C4-2B (cell line): ENCODE measurements at regions not wholly inside any gene's neighbourhood (a gene's known extent, or its start where the extent isn't known, plus 50 kb on each side); places are given as distances from the start of the nearest gene placed in this dataset.

Source experiments
- ZFX ChIP-seq: fragments of 450-650 bp; IDR thresholded peaks from 2 replicates; pipeline ENCODE4 v1.6.1; 2017
- TF ChIP-seq, protein P1 (sequence below): fragments of 450-650 bp; conservative IDR thresholded peaks from 2 replicates; pipeline ENCODE4 v1.5.1; 2017; ENCODE audit warnings: mild to moderate bottlenecking

DNA sequence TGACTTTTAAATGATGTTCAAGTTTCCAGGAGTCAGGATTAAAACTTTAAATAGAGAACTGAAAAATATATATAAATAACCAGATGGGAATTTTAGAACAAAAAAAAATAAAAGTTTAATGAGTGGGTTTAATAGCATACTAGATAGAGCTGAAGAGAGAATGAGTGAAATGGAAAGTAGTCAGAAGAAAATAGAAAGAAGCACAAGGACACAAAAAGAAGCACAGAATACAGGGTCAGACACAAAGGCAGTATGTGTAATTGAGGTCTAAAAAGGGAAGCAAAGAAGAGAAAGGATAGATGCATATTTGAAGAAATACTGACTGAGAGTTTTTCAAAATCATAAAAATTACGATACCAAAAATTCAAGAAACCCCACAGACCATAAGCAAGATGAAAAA lies 159.8 kb upstream of the FERMT1 start:
- TF ChIP-seq, protein P1, sequence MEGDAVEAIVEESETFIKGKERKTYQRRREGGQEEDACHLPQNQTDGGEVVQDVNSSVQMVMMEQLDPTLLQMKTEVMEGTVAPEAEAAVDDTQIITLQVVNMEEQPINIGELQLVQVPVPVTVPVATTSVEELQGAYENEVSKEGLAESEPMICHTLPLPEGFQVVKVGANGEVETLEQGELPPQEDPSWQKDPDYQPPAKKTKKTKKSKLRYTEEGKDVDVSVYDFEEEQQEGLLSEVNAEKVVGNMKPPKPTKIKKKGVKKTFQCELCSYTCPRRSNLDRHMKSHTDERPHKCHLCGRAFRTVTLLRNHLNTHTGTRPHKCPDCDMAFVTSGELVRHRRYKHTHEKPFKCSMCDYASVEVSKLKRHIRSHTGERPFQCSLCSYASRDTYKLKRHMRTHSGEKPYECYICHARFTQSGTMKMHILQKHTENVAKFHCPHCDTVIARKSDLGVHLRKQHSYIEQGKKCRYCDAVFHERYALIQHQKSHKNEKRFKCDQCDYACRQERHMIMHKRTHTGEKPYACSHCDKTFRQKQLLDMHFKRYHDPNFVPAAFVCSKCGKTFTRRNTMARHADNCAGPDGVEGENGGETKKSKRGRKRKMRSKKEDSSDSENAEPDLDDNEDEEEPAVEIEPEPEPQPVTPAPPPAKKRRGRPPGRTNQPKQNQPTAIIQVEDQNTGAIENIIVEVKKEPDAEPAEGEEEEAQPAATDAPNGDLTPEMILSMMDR: no peak
- no peak for TF ChIP-seq ZFX
